GM12874 (cell line): ENCODE measurements at regions not wholly inside any gene's neighbourhood (a gene's known extent, or its start where the extent isn't known, plus 50 kb on each side); places are given as distances from the start of the nearest gene placed in this dataset.

Source experiments
- TF ChIP-seq, protein P1 (sequence below): IDR thresholded peaks from 2 replicates; pipeline ENCODE4 v1.5.1; 2011; ENCODE audit warnings: low read depth, mild to moderate bottlenecking, control low read depth, low read length, moderate library complexity; ENCODE audit not compliant: insufficient read depth

- TF ChIP-seq, protein P1, sequence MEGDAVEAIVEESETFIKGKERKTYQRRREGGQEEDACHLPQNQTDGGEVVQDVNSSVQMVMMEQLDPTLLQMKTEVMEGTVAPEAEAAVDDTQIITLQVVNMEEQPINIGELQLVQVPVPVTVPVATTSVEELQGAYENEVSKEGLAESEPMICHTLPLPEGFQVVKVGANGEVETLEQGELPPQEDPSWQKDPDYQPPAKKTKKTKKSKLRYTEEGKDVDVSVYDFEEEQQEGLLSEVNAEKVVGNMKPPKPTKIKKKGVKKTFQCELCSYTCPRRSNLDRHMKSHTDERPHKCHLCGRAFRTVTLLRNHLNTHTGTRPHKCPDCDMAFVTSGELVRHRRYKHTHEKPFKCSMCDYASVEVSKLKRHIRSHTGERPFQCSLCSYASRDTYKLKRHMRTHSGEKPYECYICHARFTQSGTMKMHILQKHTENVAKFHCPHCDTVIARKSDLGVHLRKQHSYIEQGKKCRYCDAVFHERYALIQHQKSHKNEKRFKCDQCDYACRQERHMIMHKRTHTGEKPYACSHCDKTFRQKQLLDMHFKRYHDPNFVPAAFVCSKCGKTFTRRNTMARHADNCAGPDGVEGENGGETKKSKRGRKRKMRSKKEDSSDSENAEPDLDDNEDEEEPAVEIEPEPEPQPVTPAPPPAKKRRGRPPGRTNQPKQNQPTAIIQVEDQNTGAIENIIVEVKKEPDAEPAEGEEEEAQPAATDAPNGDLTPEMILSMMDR: no peak
Observed at GRCh38 chr21:39095681-39096080, 87.6 kb downstream of the PSMG1 start.

DNA sequence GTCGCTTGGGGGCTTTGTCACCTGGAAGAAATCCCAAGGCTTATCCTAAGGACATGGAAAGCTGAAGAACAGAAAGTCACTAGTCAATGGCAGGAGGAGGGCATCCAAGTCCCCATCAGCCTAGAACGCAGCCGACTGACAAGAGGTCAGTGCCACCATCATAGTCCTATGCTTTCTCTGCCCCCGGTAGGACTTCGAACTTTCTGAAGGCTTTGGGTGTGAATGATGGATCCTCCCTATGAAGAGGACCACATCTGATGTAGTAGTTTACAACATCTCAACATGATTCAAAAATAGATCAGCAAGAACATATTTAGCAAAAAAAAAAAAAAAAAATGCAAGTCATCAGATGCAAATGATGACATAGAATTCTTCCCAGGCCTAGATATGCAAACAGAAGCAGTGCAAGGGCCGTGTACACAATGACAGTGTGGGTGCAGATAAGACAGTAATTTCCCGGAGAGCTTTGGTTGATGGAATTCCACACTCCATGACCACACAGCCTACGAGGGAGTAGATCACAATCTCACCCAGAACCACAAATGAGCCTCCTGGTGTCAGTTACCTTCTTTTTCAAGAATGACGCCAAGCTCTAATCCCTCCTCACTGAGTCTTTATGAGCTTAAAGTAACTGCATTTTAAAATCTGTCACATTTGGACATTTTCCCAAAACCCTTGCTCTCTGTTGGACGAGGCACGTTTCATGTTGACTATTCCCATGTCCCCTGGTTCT lies 88.2 kb downstream of the PSMG1 start:
- TF ChIP-seq, protein P1: no peak

DNA sequence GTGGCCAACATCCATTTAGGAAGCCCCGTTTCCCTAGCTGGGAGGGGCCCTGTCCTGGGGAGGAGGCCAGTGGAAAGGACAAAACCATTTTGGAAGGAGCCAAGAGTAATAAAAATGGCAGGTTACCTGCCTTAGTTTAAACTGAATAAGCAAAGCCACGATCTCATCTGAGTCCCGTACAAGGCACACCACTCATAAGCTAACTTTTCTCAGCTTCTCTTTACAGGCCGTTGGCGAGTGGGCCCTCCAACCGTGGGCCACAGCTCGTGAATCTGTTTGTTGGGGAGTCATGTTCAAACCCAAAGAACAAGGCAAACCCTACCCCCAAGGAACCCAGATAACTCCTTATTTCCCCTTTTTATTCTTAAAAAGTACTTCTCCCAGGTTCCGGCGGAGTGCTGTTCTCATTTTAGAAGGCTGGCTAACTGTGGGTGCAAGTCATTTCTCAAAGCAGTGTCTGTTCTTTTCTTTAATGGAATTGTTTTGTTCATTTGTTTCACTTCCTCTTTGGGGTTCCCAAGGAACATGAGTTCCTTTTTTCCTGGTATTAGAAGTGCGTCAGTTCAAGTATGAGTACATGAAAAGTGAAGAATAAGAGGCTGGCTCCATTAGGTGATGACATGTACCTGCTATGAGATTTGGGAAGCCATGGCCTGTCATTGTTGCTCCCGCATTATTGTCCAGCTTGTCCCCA lies 89.0 kb downstream of the PSMG1 start:
- TF ChIP-seq, protein P1: no peak

DNA sequence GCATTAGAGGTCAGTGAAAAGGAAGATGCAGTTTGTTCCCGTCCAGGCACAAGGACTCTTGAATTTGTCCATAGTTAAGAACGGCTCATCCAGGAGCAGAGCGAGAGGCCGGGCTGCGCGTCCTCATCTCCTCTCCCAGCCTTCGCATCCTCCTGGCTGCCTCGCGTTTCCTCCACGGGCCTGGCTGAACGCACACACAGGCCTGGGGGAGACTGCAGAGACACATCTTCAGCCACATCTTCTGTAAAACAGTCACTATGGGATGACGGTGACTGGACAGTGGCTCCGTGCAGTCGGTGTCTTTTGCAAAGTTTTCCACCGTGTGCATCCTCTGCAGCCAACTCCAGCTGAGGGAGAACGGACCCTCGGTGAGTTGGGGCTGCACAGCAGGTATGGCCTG lies 89.7 kb downstream of the PSMG1 start:
- TF ChIP-seq, protein P1: no peak

GRCh38 chr21:39088831-39089380 lies 94.3 kb downstream of the PSMG1 start:
- TF ChIP-seq, protein P1: no peak

DNA sequence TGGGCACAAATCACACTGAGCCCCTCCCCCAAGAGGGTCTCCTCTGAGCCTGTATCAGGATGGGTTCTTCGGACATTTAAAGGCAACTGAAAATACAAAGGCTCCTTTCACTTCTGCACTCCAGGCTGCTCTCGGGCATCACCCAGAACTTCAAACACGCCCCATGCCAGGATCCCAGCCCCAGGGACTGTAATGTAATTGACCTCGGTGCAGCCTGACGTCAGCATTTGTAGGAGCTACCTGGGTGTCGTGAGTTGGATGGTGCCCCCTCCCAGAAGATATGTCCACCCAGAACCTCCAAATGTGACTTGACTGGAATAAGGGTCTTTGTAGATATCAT lies 95.2 kb downstream of the PSMG1 start:
- TF ChIP-seq, protein P1: no peak

DNA sequence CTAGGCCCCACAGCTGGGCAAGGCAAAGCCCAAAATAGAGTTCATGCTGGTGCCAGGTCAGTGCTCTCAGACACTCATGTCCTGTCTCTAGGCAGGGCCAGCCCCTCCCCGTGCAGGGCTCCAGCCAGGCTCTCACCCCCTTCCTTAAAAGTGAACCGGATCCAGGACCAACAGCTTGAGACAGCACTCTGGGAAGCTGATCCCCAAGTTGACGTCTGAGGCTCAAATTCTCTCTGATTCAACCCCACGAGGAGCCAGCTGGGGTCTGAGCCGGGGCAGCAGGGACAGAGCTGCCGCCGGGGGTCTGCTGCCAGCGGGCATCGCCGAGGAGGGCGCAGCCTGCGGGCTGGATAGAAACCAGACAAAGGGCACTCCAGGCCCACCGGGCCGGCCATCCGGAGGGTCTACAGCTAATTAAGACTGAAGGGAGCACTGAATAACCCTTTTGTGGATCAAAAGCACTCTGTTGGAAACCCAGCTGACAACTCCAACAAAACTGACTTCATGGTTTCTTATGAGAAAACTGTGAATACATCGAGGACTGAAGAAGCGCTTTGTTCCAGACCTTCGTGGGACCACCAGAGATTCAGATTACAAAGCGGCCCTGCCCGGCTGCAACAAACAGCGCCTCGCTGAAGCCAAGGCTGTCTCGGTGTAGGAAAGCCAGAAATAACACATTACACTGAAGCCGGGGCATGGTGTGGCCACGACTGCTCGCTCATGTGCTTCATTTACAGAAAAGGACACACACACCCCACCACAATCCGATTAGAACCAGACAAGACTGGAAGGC lies 95.8 kb downstream of the PSMG1 start:
- TF ChIP-seq, protein P1: no peak
